Left renal cortex interstitium (tissue), 4 donors: ENCODE measurements at regions not wholly inside any gene's neighbourhood (a gene's known extent, or its start where the extent isn't known, plus 50 kb on each side); places are given as distances from the start of the nearest gene placed in this dataset.

Experiments
- DNase-seq, 4 donors: peaks; one replicate each; pipeline ENCODE4 v3.0.0-alpha.2; 2013; ENCODE audit warnings: low read depth in 4 of 4, low spot score in 2 of 4, missing footprints in 1 of 4

GRCh38 chr20:52524861-52525260 is 333.3 kb upstream of the ZFP64 start:
- DNase-seq = no peak

- no peak for DNase-seq
These were observed 327.2 kb upstream of the ZFP64 start for GRCh38 chr20:52518735-52519134.

DNA sequence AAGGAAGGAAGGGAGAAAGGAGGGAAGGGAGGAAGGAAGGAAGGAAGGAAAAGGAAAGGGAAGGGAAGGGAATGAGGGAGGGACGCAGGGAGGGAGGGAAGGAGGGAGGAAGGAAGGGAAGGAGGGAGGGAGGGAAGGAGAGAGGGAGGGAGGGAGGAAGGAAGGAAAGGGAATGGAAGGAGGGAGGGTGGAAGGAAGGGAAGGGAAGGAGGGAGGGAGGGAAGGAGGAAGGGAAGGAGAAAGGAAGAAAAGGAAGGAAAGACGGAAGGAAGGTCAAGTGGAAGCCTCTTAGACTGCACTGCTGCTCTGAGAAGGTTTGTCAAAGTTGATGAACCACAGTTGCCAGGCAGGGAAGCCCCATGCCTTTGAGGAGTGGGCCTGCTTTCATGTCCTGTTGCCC is 324.3 kb upstream of the ZFP64 start:
- DNase-seq = no peak

GRCh38 chr20:52500157-52500556 is 308.6 kb upstream of the ZFP64 start:
- no peak for DNase-seq

GRCh38 chr20:52497731-52498130 is 306.2 kb upstream of the ZFP64 start:
- DNase-seq = no peak

GRCh38 chr20:52496191-52496590 is 304.6 kb upstream of the ZFP64 start:
- no peak for DNase-seq

- DNase-seq = no peak
These were observed 302.7 kb upstream of the ZFP64 start for GRCh38 chr20:52494244-52494643.

GRCh38 chr20:52493171-52493721 is 301.7 kb upstream of the ZFP64 start:
- DNase-seq = peak; percentile 46 to 67 (median 58)

- no peak for DNase-seq
These were observed 299.3 kb upstream of the ZFP64 start for GRCh38 chr20:52490711-52491430.

- DNase-seq = no peak
These were observed 292.9 kb upstream of the ZFP64 start for GRCh38 chr20:52484438-52484837.

DNA sequence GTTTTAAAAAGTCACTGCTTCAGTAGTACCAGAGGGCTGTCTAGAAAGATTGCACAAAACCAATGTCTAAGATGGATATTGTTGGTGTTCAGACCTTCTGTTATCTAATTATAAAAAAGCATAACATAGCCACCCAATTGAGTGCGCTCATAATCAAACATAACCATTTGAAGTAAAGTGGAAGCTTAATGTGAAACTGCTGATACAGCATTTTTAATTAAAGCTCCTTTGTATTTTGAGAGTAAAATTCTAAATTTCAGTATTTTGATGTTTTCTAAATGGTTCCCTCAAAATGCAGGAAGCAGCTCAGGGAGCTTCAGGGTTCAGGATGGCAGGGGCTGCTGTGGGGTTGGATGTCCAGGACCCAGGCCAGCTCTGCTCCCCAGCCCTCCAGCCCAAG is 291.8 kb upstream of the ZFP64 start:
- no peak for DNase-seq

DNA sequence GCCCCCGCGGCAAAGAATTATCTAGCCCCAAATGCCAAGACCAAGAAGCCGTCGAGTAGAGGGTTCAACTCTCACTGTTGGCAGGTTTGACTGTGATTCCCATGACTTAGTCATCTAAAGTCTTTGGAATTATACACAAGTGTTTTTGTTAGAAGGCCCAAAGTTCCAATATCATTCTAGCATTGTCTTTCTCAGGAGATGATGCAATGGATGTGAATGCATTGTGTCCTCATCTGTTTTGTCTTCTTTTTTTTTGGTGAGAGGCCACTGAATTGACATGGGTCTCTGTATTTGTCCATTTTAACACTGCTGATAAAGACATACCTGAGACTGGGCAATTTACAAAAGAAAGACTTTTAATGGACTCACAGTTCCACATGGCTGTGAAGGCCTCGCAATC is 290.5 kb upstream of the ZFP64 start:
- no peak for DNase-seq

DNA sequence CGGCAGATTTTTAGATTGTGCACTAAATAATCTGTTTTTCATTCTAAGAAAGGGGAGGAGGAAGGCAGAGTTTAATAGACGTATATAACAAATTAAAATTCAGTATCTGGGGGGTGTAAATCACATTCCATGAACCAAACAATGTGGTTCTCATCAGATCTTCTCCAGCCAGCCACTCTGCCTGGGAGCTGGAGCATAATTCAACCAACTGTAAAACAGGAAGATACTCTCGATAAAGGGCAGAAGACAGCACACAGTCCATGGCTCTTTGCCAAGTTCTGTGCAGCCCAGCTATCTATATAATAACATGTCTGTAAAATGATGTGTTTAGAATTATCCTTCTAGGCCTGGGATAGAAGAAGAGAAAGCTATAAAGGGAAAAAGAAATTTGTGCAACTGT is 289.9 kb upstream of the ZFP64 start:
- DNase-seq = peak in 2 of 4 donors; percentile 36 to 48

- no peak for DNase-seq
These were observed 284.6 kb upstream of the ZFP64 start for GRCh38 chr20:52476074-52476750.

- no peak for DNase-seq
These were observed 281.6 kb upstream of the ZFP64 start for GRCh38 chr20:52473186-52473585.

- DNase-seq = no peak
These were observed 279.0 kb upstream of the ZFP64 start for GRCh38 chr20:52470561-52470960.

GRCh38 chr20:52469128-52469527 is 277.5 kb upstream of the ZFP64 start:
- no peak for DNase-seq

GRCh38 chr20:52465991-52466390 is 274.4 kb upstream of the ZFP64 start:
- no peak for DNase-seq

- DNase-seq = no peak
These were observed 270.0 kb upstream of the ZFP64 start for GRCh38 chr20:52461582-52461981.

DNA sequence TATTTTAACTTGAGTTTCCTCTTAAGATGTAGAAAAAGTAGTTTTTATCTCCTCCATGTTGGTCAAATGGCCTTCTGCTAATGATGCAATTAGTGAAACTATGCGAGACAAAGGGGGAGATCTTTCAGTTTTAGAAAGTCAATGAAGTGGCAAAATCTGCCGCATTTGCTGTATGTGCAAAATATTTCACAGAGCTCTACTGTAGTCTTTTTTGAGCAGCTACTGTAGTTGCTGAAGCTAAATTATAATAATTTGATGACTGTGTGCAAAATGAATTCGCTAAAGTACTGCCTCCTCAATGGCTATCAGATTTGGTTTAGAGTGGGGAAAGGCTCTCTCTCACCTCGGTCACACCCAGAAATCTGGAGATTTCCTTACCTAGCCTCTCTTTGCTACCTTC is 267.6 kb upstream of the ZFP64 start:
- no peak for DNase-seq

DNA sequence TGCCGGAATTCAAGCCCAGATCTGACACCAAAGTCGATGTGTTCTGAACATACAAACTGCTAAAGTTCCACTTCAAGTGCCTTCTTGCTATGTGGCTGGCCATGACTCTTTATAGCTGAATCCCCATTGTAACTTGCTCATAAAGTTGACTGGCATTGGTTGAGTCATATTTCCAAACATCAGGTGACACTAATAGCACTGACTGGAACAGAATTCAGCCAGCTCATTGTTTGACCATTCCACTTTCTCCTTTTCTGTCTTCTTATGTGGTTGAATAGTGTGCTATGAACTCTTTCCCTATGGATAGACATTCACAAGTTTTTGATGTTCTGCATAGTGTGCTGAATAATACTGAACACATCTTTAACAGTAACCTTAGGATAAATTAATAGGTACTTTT is 266.2 kb upstream of the ZFP64 start:
- DNase-seq = no peak

GRCh38 chr20:52454660-52455059 is 263.1 kb upstream of the ZFP64 start:
- no peak for DNase-seq
